Suppressor macrophage treated with lipopolysaccharide for 1 hour (primary cell): ENCODE measurements at regions not wholly inside any gene's neighbourhood (a gene's known extent, or its start where the extent isn't known, plus 50 kb on each side); places are given as distances from the start of the nearest gene placed in this dataset.

Source experiments
- DNase-seq, 3 donors: peaks; one replicate each; pipeline ENCODE4 v3.0.0-alpha.2; 2020 to 2022

DNA sequence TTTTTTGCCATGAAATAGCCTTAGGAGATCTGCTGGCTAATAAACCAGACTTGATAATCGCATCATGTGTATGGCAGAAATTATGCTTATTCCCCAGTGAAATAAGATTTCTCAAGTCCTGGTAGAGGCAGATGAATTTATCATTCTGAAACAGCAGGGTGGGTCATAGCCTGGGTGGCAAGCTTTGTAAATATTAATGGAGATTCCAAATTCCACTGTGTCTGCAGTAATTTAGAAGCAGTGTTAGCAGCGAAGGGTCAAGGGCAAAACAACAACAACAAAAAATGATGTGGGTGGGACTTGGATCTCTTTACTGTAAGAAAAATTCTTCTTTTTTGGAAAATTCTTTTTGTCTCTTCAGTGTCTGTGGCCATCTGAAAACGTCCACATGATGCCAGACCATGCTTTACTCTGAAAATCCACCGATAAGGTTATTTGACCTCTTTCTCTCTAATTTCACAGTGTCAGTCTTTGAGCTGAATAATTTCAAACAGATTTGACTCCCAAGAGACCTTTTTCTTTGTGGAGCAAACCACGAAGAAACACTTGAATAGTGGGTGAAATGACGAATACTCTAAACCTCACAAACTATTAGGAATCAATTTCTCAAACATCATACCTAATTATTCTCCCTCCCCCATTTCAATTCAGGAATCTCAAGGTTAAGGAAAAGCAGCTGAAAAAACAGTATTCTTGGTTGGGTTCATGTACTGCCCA, 106.0 kb upstream of the RPS23 start:
- no peak for DNase-seq

DNA sequence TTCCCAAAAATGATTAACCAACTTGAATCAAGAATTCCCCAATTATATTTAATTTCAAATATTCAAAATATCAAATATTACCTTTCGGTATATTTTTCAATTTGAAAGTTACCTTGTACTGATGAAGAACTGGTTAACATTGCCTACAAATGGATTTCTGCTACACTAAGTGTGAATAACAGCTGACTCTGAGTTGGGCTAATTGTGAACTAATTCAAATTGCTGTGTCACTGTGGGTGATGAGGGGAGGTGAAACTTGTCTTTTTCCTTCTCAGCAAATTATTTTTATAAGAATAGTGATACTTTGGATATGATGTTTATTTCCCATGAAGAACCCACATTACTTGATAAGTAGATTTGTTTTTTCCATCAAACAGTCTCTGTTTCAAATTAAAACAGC, 103.4 kb upstream of the RPS23 start:
- no peak for DNase-seq

DNA sequence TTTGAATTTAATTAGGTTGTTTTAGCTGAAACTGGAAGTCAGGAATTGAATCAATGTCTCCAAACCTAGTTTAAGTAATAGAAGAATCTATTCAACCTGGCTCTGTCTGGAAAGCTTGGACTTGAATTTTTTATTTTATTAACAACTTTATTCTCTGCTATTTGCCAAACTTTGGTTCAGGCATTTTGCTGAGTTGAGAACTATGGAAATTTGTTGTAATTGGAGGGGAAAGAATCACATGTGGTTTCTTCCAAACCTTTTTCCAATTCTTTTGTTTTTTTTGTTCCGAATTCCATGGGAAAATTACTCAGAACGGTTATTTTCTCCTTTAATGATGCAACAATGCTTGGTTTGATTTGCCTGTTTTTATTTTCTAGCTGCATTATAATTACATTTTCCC, 98.2 kb upstream of the RPS23 start:
- no peak for DNase-seq

DNA sequence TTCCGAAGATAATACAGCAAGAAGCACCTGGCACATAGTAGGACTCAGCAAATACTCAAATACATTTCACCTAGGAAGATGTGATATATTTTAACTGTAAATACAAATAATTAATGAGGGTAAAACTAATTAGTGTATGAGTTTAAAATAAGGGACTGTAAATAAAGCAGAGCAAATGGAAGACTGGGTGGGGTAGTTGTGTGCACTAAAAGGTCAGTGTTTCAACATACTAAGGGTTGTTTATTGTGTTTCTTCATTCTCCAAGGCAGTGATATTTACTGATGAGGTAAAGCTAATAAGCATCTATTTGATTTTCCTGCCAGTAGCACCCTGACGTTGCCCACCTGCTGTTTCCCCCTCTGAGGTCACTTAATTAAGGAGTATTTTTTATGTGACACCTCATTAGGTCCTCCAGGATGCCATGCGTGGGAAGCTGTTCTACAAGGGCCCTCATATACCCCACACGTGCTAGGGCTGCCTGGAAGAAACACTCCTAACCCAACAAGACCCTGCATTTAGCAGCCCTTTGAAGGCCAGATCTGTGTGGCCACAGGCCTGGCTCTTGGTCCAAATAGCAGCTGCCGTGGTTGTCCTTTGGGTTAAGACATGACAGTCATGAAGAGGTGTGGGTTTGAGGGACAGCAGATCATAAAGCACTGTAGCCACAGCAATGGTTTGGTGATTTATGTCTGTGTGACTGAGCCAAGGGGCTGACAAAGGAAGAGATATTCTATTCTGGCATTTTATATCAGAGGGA, 97.5 kb upstream of the RPS23 start:
- DNase-seq: no peak

DNA sequence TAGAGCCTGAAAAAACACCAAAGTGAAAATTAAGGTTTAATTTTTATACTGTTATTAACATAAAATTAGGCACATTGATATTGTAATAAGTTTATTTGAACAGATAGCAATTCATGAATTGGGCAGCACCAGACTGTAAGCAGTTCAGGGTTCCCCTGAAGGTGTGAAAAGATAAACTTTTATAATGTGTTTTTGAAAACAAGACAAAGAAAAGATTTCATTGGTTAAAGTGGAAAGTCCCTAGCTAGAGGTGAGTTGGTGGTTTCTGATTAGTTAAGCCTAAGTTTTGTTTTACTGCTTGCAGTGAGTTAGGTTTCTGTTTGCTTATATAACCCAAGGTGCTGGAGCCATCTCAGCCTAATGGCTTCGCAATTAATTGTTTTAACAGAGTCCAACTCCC, 96.5 kb upstream of the RPS23 start:
- no peak for DNase-seq

DNA sequence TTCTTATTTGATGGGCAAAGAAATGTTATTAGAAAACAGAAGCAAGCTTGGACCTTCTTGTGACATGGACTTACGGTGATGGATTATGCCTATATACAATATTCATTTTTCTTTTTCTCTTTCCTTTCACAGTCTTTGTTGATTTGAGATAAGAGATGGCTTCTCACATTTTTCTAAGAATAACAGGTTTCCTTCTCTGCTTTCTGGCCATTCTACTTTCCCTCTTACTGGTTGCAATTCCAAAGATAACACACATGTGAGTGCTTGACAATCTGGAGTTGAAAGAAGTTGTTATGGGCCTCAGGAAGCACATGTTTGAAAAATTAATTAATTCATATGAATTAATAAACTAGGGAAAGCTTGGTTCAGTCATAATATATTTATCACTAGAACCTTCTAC, 89.8 kb upstream of the RPS23 start:
- no peak for DNase-seq

DNA sequence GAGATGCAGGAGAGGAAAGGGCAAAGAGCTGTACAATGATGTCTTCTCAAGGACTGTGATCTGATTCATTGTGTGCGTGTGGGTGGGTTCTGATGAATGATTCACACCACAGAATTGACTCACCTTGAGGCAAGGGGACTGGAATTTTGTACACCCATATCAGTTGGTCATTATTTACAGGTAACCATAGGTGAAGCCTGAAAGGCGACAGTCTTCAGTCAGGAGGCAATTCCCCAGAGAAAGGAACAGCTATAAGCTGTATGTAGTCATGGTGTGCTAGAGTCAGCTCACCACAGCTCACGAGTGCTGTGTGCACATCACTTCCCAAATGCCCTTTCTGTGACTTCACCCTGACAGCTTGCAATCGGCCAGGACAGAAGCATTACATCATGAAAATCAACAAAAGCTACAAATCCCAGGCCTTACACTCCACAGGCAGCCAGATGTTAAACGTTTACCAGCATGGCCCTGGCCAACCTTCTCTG, 87.6 kb upstream of the RPS23 start:
- peak; percentile 27 to 49 (median 47) for DNase-seq

DNA sequence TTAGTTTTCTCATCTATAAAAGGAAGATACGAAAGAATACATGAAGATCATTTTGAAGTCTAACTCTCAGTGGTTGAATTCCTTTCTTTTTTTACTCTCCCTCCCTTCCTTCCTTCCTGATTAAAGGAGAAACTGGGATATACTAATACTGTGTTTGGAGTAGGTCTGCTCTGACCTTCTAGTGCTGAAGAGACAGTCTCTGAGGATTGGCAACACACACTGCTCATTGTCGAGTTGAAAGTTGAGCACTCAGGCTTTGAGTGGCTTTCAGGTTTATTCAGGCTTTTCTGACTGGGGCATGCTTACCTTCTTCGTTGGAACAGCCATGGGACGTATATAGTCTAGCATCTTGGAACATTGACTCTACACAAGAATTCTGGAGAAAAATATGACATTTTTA, 86.9 kb upstream of the RPS23 start:
- no peak for DNase-seq

DNA sequence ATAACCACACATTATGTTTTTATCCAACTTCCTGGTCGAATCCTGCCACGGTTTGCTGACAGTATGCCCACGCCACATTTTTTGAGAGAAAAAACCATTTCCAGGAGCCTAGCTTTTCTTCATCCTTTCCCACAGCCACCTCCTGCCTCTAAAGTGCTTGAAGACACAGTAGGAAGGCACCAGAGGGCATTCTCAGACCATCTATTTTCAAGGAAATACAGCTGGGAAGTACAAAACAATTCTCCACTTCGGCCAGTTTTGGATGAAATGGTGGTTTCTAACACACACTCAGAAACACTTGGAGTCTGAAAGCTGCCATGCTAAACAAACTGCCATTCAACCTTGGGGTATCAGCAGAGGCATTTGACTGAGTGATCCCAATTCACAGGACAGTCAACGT, 86.3 kb upstream of the RPS23 start:
- peak in 2 of 3 donors; percentile 11 to 16 for DNase-seq

DNA sequence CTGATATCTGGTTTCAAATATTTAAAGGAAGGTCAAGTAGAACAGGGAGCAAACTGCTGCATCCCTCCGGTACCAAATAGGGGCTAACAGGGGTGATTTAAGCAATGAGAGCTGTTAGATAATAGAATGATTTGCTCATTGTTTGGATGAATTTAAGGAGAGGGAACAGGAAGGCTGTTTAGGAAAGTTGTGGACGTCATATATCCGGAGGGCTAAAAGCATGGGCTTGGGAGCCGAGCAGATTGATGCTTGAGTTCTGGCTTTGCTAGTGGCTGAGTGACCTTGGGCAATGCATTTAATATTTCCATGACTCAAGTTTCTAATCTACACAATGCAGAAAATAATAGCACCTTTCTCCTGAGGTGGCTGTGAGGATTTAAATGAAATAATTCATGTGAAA, 85.4 kb upstream of the RPS23 start:
- DNase-seq: no peak

DNA sequence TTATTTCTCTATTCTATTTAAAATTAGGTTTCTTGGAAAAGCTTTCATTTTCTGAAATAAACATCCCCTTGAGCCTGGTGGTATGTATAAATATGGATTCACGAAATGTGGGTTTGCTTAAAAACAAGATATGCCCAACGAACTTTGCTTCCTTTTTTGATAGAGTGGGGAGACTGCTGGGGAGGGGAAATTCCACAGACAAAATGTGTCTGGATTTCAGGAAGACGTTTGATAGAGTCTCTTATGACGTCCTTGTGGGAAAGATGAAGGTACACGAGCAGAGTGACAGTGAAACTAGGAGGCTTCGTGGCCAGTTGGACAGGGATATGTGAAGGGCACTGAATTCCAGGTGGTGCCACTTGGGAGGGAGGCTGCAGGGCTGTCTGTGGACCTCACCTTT, 84.5 kb upstream of the RPS23 start:
- DNase-seq: peak; percentile 39 to 51 (median 45)

DNA sequence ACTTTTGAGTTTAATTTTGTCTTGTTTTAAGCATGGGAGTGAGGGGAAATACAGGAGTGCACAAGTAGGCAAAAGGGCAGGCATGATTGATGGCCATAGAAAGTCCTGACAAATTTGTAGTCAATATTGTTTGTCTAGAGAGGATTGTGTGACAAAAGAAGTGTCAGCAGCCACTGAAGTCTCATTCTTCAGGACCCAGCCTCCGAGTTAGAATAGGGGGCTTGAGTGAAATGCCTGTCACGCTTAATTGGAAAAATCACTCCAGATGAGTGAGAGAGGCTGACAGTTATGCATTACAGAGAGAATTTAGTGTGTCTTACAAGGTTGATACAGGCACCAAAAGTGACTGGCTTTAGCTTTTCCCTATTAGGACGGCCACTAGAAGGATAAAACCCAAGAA, 81.9 kb upstream of the RPS23 start:
- DNase-seq: no peak

DNA sequence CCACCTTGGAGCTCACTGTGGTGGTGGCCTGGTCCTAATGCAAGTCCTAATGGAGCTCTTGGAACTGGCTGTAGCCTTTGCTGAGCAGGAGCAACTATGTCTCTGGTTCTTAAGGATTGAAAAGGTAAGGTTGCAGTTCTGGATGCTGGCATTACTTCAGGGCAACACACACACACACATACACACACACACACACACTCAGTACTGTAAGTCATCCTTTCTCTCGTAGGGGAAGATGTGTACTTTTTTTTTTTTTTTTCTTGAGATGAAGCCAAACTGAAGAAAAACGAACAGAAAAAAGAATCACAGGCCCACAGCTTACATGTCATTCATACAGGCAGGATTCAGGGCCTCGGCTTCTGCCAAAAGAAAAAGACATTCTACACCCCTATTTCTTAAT, 81.1 kb upstream of the RPS23 start:
- DNase-seq: no peak

DNA sequence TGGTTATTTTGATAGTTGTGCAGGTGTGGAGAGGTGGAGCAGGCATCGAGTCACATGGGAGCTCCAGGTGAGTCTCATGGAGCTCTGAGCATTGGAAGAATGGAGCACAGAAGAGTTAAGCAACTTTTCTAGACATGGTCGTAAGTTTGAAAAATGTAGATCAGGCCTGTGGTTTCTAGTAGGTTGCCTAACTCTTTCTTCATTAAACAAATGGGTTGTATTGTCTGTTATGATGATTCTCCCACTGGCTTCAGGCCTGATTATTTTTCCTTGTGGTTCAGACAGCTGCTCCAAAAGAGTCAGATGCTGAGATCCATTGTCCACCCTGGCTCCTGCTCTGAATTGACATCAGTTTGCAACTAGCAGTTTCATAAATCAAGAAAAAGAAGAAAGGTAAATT, 80.3 kb upstream of the RPS23 start:
- no peak for DNase-seq

DNA sequence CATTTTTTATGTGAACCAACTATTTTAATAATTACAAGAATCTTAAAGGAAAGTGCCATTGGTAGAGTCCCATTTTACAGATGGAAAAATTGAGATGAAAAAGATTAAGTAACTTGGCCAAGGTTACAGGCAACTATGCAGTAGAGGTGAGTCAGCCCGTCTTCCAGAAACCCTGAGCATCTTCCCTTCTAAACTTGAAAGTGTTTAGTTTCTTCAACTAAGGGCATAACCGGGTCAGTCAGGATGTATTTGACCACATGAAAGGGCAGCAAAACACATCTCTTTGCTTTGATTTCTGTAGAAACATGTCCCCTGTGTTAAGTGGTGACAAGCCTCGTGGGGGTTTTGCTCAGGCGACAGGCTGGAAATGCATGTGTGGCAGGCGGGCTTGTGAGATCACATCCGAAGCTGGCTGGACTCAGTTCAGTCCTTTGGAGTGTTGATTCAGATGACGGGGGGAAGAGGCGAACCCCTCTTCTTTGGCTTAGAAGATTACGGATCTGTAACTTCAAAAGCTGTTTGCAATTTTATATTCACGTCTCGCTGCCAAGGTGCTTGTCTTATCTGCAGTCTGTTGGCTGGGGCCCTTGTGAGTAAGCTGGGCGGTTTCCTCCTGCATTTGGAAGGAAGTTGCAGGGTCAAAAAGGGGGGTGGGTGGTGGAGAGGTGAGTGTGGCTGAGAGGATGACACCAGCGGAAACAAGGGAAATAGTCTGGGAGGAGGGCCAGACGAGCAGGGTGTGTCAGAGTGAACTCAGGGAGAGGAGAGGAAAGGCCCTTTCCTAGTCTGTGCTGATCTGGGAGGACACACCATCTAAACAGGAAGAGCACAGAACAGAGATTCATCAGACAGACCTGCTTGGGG, 78.9 kb upstream of the RPS23 start:
- peak; percentile 40 to 49 (median 45) for DNase-seq

DNA sequence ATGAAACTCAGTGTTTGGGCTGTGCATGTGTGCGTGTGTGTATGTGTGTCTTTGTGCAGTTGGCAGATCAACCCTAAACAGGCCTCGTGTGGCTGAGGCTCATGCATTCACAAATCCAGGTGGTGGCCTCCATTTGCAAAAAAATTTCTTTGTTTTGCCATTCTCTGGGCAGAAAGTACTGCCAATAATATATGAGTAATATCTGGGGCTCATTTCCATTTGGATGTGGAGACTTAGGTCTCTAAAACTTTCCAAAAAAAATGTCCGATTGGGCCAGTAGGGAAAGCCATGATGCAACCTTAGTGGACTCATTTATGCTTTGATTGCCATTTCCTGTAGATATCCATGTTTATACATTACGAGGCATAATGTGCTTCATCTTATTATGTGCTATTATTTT, 77.9 kb upstream of the RPS23 start:
- no peak for DNase-seq

DNA sequence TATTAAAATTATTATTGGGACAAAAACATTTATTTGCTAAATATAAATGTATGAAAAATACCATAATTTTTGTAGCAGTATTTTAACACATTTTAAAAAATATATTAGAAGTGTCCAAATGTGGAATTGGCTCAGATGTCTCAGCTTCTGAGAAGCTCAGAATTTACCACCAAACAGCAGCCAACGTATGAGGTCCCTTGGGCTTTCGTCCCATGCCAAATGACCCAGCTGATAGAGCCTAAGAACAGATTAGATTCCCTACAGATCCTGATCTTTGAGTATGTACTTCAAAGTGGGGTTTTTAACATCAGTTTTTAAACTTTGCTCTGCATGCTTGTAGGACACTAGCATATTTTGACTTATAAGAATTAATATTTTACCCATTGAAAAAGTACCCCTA, 77.3 kb upstream of the RPS23 start:
- no peak for DNase-seq

DNA sequence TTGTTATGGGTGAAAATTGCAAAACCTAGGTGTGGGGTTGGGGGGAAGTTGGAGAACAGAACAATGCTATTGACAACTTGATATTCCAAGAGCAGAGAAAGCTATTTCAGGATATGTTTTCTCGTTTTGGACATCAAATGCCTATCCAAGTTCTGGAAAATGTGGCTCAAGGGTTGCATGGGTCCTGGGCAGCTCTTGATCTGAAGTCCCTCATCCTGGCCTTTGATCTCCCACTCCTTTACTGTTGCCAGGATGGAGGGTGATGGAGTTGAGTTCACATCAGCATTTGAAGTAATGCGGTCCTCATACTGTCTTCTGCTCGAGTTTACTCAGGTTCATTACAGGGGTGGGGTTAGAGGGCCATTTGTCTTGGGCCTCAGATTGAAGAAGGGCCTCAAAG, 76.9 kb upstream of the RPS23 start:
- DNase-seq: no peak

DNA sequence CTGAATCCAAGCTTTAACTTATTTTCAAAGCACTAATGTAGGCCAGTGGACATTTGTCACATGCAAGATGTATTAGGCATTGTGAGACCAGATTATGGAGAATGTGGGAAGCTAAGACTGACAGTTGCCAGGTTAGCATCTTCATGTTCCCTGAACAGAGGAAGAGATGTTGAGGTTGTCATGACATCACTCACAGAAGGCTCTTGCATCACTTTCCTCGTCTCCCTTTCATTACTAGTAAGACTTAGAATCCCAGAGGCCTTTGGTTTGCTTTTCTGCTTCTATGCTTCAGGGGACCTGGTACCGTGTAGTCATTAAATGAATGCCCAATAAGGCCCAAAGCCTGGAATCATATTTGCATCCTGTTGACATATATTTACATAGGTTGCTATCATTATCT, 76.4 kb upstream of the RPS23 start:
- peak in 2 of 3 donors; percentile 7 to 10 for DNase-seq

DNA sequence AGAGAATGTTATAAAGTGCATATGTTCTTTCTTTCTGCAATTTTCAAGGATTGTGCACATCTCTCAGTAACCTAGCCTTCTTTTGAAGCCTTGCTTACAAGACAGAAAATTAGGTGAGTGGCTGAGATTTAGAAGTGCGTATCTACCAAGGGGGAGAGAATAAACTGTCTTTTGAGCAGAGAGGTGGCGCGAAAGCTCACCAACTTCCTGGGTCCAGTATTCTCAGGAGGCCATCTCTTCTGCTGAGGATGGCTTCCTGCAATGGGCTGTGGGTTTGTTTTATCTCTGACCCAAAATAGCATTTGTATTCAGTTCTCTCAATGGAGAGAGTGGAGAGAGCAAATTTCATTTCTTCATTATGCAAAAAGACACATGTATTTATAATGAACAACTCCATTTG, 75.4 kb upstream of the RPS23 start:
- no peak for DNase-seq

DNA sequence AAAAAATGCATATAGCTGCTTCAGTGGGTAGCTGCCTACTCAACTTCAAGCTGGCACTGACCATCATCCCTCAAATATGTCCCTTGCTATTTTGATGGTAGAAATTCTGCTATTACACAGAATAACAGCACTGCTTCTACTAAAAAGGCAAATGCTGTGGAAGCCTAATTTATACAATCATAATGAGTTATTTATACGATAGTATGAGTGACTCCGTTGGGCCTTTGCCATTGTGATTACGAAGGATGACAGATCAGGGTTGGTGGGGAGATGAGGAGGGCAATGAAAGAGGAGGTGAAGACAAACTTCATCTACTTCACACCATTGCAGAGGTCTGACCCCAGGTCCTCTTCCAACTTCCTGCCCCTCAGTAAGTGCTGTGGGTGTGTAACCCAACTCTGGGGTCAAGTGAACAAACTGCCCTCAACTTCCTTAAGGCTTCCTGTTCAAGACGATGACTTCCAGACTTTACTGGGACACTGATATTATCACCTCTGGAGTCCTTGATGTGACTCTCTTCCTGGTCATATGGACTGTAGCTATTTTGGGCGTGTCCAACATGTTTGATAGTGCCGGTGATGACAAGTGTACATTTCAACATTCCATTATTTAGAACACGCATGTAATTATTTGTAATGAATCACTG, 74.1 kb upstream of the RPS23 start:
- DNase-seq: no peak

DNA sequence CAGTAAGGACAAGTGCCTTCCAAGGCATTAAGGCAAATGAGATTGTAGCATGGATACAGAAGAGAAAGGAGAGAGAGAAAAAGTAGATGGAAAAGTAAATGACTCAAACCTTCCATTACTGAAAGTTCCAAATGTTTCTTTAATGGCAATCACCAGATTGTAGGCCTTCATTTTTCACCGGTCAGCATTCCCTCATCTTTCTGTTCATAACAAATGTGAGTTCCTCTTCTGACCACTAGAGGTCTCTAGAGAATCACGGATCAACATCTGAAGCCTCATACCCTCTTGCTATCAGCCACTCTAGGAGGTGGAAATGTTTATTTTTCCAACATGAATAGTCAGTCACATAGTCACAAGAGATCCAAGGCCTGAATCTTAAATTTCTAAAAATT, 73.6 kb upstream of the RPS23 start:
- DNase-seq: peak; percentile 54 to 72 (median 68)

DNA sequence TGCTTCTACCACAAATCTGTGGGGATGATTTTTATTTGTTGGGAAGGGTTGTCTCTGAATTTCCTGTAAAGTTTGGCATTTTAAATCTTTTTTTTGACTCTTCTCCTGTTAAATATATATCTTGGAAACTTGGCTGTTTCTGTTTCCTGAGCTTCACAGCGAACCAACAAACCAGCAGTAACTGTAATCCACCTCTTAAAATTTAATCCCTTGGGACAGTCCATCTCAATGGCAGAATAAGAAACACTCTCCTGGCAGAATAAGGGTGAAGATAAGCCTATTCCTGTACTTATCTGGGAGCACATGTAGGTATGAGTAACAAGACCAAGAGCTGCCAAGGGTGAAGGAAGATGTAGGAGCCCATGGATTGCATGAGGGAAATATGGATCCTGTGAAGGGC, 73.1 kb upstream of the RPS23 start:
- no peak for DNase-seq
